NT2/D1 (cell line): ENCODE measurements at regions not wholly inside any gene's neighbourhood (a gene's known extent, or its start where the extent isn't known, plus 50 kb on each side); places are given as distances from the start of the nearest gene placed in this dataset.

Experiments
- SUZ12 ChIP-seq: IDR thresholded peaks from 2 replicates; pipeline ENCODE4 v1.6.1; 2011; ENCODE audit not compliant: insufficient read length, insufficient read depth; ENCODE audit errors: extremely low read depth
- ZNF274 ChIP-seq: IDR thresholded peaks from 2 replicates; pipeline ENCODE4 v1.6.1; 2011; ENCODE audit warnings: mild to moderate bottlenecking, low read depth, low read length

GRCh38 chr18:68427951-68428401 lies 286.9 kb downstream of the TMX3 start:
- TF ChIP-seq ZNF274 (no peak), SUZ12 (no peak)
